IMR-90 (cell line): ENCODE measurements at regions not wholly inside any gene's neighbourhood (a gene's known extent, or its start where the extent isn't known, plus 50 kb on each side); places are given as distances from the start of the nearest gene placed in this dataset.

Experiments
- ATAC-seq: fragments of 200-7000 bp; cut with Tn5 transposase; 2 replicates; pipeline ENCODE4 v1.9.1; 2020; ENCODE audit warnings: low read depth, mild to moderate bottlenecking, moderate library complexity
- BruUV-seq: library from RNA; stranded (reverse); fragments of 400-500 nt; replicated peaks from 2 replicates; lab custom pipeline; 2021; lab: Mats Ljungman, UMichigan
- CTCF ChIA-PET: fragments of 300-600 bp; formaldehyde crosslinking; extraction: SDS; loops from one replicate; lab custom pipeline; 2021; ENCODE audit warnings: antibody characterized with exemption; lab: Yijun Ruan, JAX
- POLR2A ChIA-PET: fragments of 300-600 bp; sonication (Branson Sonifier 250); formaldehyde crosslinking; loops from one replicate; lab custom pipeline; 2022; ENCODE audit warnings: antibody characterized with exemption; ENCODE audit not compliant: unreplicated experiment; lab: Charles Lee
- DNase-seq: peaks from one replicate; pipeline ENCODE4 v3.0.0; 2013
- H2AFZ ChIP-seq: replicated peaks from 2 replicates; pipeline ENCODE3; 2013; ENCODE audit warnings: low read length, mild to moderate bottlenecking; ENCODE audit not compliant: poor library complexity
- H2AK5ac ChIP-seq: 2 replicates; pipeline ENCODE4 v1.6.1; 2013; ENCODE audit warnings: low read depth, low read length, inconsistent platforms
- H2AK9ac ChIP-seq: replicated peaks from 2 replicates; pipeline ENCODE3; 2013; ENCODE audit warnings: mild to moderate bottlenecking, low read depth, low read length, moderate library complexity; ENCODE audit not compliant: poor library complexity
- H2BK120ac ChIP-seq: 2 replicates; pipeline ENCODE4 v1.6.1; 2013; ENCODE audit warnings: low read depth, low read length, inconsistent platforms
- H2BK15ac ChIP-seq: 3 replicates; pipeline ENCODE4 v1.6.1; 2013; ENCODE audit warnings: low read depth, low read length, inconsistent platforms
- H2BK20ac ChIP-seq: 2 replicates; pipeline ENCODE4 v1.6.1; 2013; ENCODE audit warnings: low read depth, mild to moderate bottlenecking, inconsistent platforms, low read length, moderate library complexity
- H2BK5ac ChIP-seq: 2 replicates; pipeline ENCODE4 v1.6.1; 2013; ENCODE audit warnings: mild to moderate bottlenecking, low read depth, low read length, inconsistent platforms; ENCODE audit not compliant: poor library complexity, severe bottlenecking
- H3K14ac ChIP-seq: replicated peaks from 2 replicates; pipeline ENCODE4 v1.6.1; 2013; ENCODE audit warnings: low read depth, low read length, inconsistent platforms
- H3K18ac ChIP-seq: 2 replicates; pipeline ENCODE4 v1.6.1; 2013; ENCODE audit warnings: low read depth, low read length, control low read depth
- H3K23ac ChIP-seq: 2 replicates; pipeline ENCODE4 v1.6.1; 2013; ENCODE audit warnings: low read depth, low read length, inconsistent platforms
- H3K27ac ChIP-seq: 2 replicates; pipeline ENCODE4 v1.5.1; 2013; ENCODE audit warnings: mild to moderate bottlenecking, control low read depth, low read length; ENCODE audit not compliant: insufficient read depth
- H3K27me3 ChIP-seq: 2 replicates; pipeline ENCODE4 v1.6.1; 2013; ENCODE audit warnings: low read length; ENCODE audit not compliant: control insufficient read depth, insufficient read depth
- H3K36me3 ChIP-seq: 2 replicates; pipeline ENCODE4 v1.6.1; 2013; ENCODE audit warnings: low read length, mixed read lengths; ENCODE audit not compliant: control insufficient read depth, insufficient read depth
- H3K4ac ChIP-seq: 2 replicates; pipeline ENCODE4 v1.6.1; 2013; ENCODE audit warnings: low read depth, low read length, inconsistent platforms
- H3K4me1 ChIP-seq: 2 replicates; pipeline ENCODE4 v1.6.1; 2013; ENCODE audit warnings: low read length, mixed read lengths; ENCODE audit not compliant: control insufficient read depth, insufficient read depth
- H3K4me2 ChIP-seq: 2 replicates; pipeline ENCODE4 v1.6.1; 2013; ENCODE audit warnings: low read depth, mild to moderate bottlenecking, control low read depth, low read length, moderate library complexity
- H3K4me3 ChIP-seq: 2 replicates; pipeline ENCODE4 v1.5.1; 2013; ENCODE audit warnings: low read depth, mild to moderate bottlenecking, control low read depth, low read length, moderate library complexity; ENCODE audit not compliant: insufficient read depth
- H3K56ac ChIP-seq: 2 replicates; pipeline ENCODE4 v1.6.1; 2013; ENCODE audit warnings: low read length, inconsistent platforms; ENCODE audit not compliant: insufficient read depth; ENCODE audit errors: extremely low read depth
- H3K79me1 ChIP-seq, 2 experiments: 2 replicates each; pipeline ENCODE4 v1.6.1; 2013; ENCODE audit warnings: low read length in 2 of 2, inconsistent platforms in 1 of 2, low read depth in 1 of 2
- H3K9ac ChIP-seq: 2 replicates; pipeline ENCODE4 v1.6.1; 2013; ENCODE audit warnings: low read depth, low read length, control low read depth
- H3K9me1 ChIP-seq: 2 replicates; pipeline ENCODE4 v1.6.1; 2013; ENCODE audit warnings: low read length, inconsistent platforms; ENCODE audit not compliant: insufficient read depth
- H3K9me3 ChIP-seq: 2 replicates; pipeline ENCODE4 v1.6.1; 2013; ENCODE audit warnings: low read length; ENCODE audit not compliant: control insufficient read depth, insufficient read depth
- H4K20me1 ChIP-seq: 2 replicates; pipeline ENCODE4 v1.6.1; 2013; ENCODE audit warnings: low read length, inconsistent platforms; ENCODE audit not compliant: insufficient read depth
- H4K5ac ChIP-seq: 2 replicates; pipeline ENCODE4 v1.6.1; 2013; ENCODE audit warnings: mild to moderate bottlenecking, low read depth, low read length, control low read depth
- H4K8ac ChIP-seq, 2 experiments: 2 replicates each; pipeline ENCODE4 v1.6.1; 2013; ENCODE audit warnings: low read depth in 2 of 2, low read length in 2 of 2, control low read depth in 1 of 2, inconsistent platforms in 1 of 2
- H4K91ac ChIP-seq: 2 replicates; pipeline ENCODE4 v1.6.1; 2013; ENCODE audit warnings: low read depth, low read length, inconsistent platforms; ENCODE audit not compliant: insufficient read depth
- CEBPB ChIP-seq: IDR thresholded peaks from 2 replicates; pipeline ENCODE4 v1.6.1; 2012; ENCODE audit warnings: low read depth, low read length, improper control_type of control experiment
- CHD1 ChIP-seq: IDR thresholded peaks from 2 replicates; pipeline ENCODE4 v1.6.1; 2012; ENCODE audit warnings: low read depth, low read length, improper control_type of control experiment
- FOS ChIP-seq: fragments of 150-350 bp; IDR thresholded peaks from 2 replicates; pipeline ENCODE4 v1.6.1; 2016; ENCODE audit warnings: low read depth, low read length
- MAFK ChIP-seq: IDR thresholded peaks from 2 replicates; pipeline ENCODE4 v1.6.1; 2012; ENCODE audit warnings: low read depth, low read length, improper control_type of control experiment
- MXI1 ChIP-seq: IDR thresholded peaks from 2 replicates; pipeline ENCODE4 v1.6.1; 2012; ENCODE audit warnings: low read depth, mild to moderate bottlenecking, low read length, moderate library complexity, borderline replicate concordance
- POLR2A ChIP-seq: IDR thresholded peaks from 2 replicates; pipeline ENCODE4 v1.6.1; 2012; ENCODE audit warnings: mild to moderate bottlenecking, low read depth, low read length
- RAD21 ChIP-seq: IDR thresholded peaks from 2 replicates; pipeline ENCODE4 v1.6.1; 2012; ENCODE audit warnings: low read length, improper control_type of control experiment
- dilution Hi-C: fragments of 300-500 bp; cut with HindIII; formaldehyde crosslinking; loops from one replicate; pipeline ENCODE4 v1.14.3; 2018; ENCODE audit warnings: low sequenced_read_pairs; ENCODE audit not compliant: unreplicated experiment
- in situ Hi-C: fragments of 300-500 bp; cut with MboI; formaldehyde crosslinking; loops from 3 replicates; pipeline ENCODE4 v1.14.3; 2019; ENCODE audit warnings: low sequenced_read_pairs, inconsistent platforms, mixed read lengths
- intact Hi-C: fragments of 100-400 bp; cut with micrococcal nuclease; formaldehyde crosslinking; loops from 2 replicates; pipeline ENCODE4 v1.10.0; 2022
- TF ChIP-seq, protein P1 (sequence below): fragments of 150-350 bp; IDR thresholded peaks from 2 replicates; pipeline ENCODE4 v1.6.1; 2016; ENCODE audit warnings: low read depth, mild to moderate bottlenecking, low read length, moderate library complexity, borderline replicate concordance
- TF ChIP-seq, protein P2 (sequence below): conservative IDR thresholded peaks from 2 replicates; pipeline ENCODE4 v1.5.1; 2012; ENCODE audit warnings: mild to moderate bottlenecking, low read depth, low read length, improper control_type of control experiment
- TF ChIP-seq, protein P3 (sequence below): fragments of 150-350 bp; IDR thresholded peaks from 2 replicates; pipeline ENCODE4 v1.6.1; 2017; ENCODE audit warnings: mild to moderate bottlenecking, antibody characterized with exemption, low read length, low read depth

DNA sequence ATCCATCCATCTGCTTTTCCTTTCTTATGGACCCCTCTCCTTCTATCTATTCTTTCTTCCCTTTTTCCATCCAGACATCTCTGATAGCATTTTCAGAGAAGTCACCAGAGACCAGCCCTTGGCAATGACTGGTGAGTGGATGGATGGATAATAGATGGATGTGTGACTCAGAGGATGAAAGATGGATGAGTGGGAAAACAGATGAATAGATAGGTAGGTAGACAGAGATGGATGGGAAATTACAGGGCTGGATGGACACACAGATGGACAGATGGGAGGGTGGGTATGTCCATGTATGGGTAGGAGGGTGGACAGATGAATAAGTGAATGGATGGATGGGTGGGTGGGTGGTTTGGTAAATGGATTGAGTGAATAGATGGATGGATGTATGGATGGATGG lies 101.0 kb downstream of the LITAF start:
- no peaks in the 10 kb centered on the region for H3K79me1 ChIP-seq
- H2BK15ac ChIP-seq: no peak overlapping the region
- H4K5ac ChIP-seq: no peak overlapping the region
- no peak overlapping the region for H2AK9ac ChIP-seq
- H3K23ac ChIP-seq: no peak overlapping the region
- no peak overlapping the region for H3K4me3 ChIP-seq
- no peak overlapping the region for H4K91ac ChIP-seq
- dilution Hi-C loops (no loop called here), intact Hi-C loops (no loop called here), in situ Hi-C loops (no loop called here)
- H2BK5ac ChIP-seq: no peak overlapping the region
- ATAC-seq (no peak), DNase-seq (no peak)
- no peaks in the 10 kb centered on the region for H3K36me3 ChIP-seq
- H3K18ac ChIP-seq: no peak overlapping the region
- no peak overlapping the region for H2BK20ac ChIP-seq
- TF ChIP-seq, protein P1, sequence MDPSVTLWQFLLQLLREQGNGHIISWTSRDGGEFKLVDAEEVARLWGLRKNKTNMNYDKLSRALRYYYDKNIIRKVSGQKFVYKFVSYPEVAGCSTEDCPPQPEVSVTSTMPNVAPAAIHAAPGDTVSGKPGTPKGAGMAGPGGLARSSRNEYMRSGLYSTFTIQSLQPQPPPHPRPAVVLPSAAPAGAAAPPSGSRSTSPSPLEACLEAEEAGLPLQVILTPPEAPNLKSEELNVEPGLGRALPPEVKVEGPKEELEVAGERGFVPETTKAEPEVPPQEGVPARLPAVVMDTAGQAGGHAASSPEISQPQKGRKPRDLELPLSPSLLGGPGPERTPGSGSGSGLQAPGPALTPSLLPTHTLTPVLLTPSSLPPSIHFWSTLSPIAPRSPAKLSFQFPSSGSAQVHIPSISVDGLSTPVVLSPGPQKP: no peak
- TF ChIP-seq CHD1 (no peak), POLR2A (no peak), FOS (no peak), MXI1 (no peak), CEBPB (no peak), MAFK (no peak), RAD21 (no peak)
- TF ChIP-seq, protein P2, sequence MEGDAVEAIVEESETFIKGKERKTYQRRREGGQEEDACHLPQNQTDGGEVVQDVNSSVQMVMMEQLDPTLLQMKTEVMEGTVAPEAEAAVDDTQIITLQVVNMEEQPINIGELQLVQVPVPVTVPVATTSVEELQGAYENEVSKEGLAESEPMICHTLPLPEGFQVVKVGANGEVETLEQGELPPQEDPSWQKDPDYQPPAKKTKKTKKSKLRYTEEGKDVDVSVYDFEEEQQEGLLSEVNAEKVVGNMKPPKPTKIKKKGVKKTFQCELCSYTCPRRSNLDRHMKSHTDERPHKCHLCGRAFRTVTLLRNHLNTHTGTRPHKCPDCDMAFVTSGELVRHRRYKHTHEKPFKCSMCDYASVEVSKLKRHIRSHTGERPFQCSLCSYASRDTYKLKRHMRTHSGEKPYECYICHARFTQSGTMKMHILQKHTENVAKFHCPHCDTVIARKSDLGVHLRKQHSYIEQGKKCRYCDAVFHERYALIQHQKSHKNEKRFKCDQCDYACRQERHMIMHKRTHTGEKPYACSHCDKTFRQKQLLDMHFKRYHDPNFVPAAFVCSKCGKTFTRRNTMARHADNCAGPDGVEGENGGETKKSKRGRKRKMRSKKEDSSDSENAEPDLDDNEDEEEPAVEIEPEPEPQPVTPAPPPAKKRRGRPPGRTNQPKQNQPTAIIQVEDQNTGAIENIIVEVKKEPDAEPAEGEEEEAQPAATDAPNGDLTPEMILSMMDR: no peak
- TF ChIP-seq, protein P3, sequence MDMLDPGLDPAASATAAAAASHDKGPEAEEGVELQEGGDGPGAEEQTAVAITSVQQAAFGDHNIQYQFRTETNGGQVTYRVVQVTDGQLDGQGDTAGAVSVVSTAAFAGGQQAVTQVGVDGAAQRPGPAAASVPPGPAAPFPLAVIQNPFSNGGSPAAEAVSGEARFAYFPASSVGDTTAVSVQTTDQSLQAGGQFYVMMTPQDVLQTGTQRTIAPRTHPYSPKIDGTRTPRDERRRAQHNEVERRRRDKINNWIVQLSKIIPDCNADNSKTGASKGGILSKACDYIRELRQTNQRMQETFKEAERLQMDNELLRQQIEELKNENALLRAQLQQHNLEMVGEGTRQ: no peak
- H3K27me3 ChIP-seq: no peaks in the 10 kb centered on the region
- H3K9ac ChIP-seq: no peak overlapping the region
- ChIA-PET POLR2A (no interaction called here), CTCF (no interaction called here)
- H2AFZ ChIP-seq: no peak overlapping the region
- peaks cover 2% of the 10 kb centered on the region; the same call in 1 of the 2 replicates for H3K9me3 ChIP-seq
- H3K56ac ChIP-seq: no peak overlapping the region
- H2BK120ac ChIP-seq: no peak overlapping the region
- no peak overlapping the region for H2AK5ac ChIP-seq
- H3K4ac ChIP-seq: no peak overlapping the region
- no TSS peak for BruUV-seq
- no peak overlapping the region for H3K4me2 ChIP-seq
- no peaks in the 10 kb centered on the region for H4K20me1 ChIP-seq
- peaks cover 3% of the 10 kb centered on the region; the same call in 1 of the 2 replicates for H3K4me1 ChIP-seq
- H4K8ac ChIP-seq: no peak overlapping the region
- 0 out of 2 replicates have a peak, but pooled peaks cover 3% of the 10 kb centered on the region for H3K9me1 ChIP-seq
- H3K14ac ChIP-seq: no peak overlapping the region
- H3K27ac ChIP-seq: no peak overlapping the region
